Lower lobe of right lung (tissue), 2 donors: ENCODE measurements at regions not wholly inside any gene's neighbourhood (a gene's known extent, or its start where the extent isn't known, plus 50 kb on each side); places are given as distances from the start of the nearest gene placed in this dataset.

Source experiments
- ATAC-seq, 2 donors: fragments of 200-7000 bp; cut with Tn5 transposase; one replicate each; pipeline ENCODE4 v1.9.1; 2020 to 2022; ENCODE audit warnings: mild to moderate bottlenecking in 2 of 2, moderate library complexity in 2 of 2
- DNase-seq: peaks from one replicate; pipeline ENCODE4 v3.0.0-alpha.2; 2020
- H3K27ac ChIP-seq: fragments of 200-600 bp; one replicate; pipeline ENCODE4 v1.8.0; 2022
- H3K27me3 ChIP-seq: fragments of 200-600 bp; one replicate; pipeline ENCODE4 v1.8.0; 2022; ENCODE audit warnings: low read depth
- H3K36me3 ChIP-seq: fragments of 200-600 bp; one replicate; pipeline ENCODE4 v1.8.0; 2022; ENCODE audit warnings: mild to moderate bottlenecking
- H3K4me1 ChIP-seq: fragments of 200-600 bp; one replicate; pipeline ENCODE4 v1.8.0; 2022
- H3K4me3 ChIP-seq: fragments of 200-600 bp; one replicate; pipeline ENCODE4 v1.8.0; 2022; ENCODE audit warnings: mild to moderate bottlenecking
- H3K9me3 ChIP-seq: fragments of 200-600 bp; one replicate; pipeline ENCODE4 v1.8.0; 2022
- intact Hi-C: fragments of 100-400 bp; cut with DNase I; formaldehyde crosslinking; loops from one replicate; pipeline ENCODE4 v1.11.0; 2022
- TF ChIP-seq, protein P1 (sequence below): fragments of 200-600 bp; IDR thresholded peaks from one replicate; pipeline ENCODE4 v1.8.0; 2022; ENCODE audit warnings: antibody characterized with exemption, mild to moderate bottlenecking
- donor health status: DM: no; HTN: yes; CAD: no; lungs with severe emphysema.

DNA sequence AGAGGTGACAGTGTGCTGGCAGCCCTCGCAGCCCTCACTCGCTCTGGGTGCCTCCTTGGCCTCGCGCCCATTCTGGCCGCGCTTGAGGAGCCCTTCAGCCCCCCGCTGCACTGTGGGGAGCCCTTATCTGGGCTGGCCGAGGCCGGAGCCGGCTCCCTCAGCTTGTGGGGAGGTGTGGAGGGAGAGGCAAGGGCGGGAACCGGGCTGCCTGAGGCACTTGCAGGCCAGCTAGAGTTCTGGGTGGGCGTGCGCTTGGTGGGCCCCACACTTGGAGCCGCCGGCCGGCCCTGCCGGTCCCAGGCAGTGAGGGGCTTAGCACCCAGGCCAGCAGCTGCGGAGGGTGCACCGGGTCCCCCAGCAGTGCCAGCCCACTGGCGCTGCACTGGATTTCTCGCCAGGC is 1480.9 kb upstream of the SLC39A10 start:
- intact Hi-C loops = no loop called here
- TF ChIP-seq, protein P1, sequence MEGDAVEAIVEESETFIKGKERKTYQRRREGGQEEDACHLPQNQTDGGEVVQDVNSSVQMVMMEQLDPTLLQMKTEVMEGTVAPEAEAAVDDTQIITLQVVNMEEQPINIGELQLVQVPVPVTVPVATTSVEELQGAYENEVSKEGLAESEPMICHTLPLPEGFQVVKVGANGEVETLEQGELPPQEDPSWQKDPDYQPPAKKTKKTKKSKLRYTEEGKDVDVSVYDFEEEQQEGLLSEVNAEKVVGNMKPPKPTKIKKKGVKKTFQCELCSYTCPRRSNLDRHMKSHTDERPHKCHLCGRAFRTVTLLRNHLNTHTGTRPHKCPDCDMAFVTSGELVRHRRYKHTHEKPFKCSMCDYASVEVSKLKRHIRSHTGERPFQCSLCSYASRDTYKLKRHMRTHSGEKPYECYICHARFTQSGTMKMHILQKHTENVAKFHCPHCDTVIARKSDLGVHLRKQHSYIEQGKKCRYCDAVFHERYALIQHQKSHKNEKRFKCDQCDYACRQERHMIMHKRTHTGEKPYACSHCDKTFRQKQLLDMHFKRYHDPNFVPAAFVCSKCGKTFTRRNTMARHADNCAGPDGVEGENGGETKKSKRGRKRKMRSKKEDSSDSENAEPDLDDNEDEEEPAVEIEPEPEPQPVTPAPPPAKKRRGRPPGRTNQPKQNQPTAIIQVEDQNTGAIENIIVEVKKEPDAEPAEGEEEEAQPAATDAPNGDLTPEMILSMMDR = no peak
- DNase-seq = no peak

DNA sequence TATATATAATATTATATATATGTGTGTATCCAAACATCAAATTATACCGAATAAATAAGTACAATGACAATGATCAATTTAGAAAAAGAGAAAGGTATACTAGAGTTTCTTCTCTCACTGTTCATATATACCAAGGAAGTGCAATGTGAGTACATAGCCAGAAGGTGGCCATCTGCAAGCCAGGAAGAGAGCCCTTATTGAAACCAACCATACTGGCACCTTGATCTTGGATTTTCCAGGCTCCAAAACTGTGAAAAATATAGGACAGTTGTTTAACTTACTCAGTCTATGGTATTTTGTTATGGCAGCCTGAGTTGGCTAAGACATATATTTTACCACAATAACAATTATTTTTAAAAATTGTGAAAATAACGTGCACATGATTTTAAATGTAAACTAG is 1490.2 kb upstream of the SLC39A10 start:
- ATAC-seq = no peak

More for the DNA sequence above, 1480.9 kb upstream of the SLC39A10 start:
- H3K9me3 ChIP-seq = peaks cover 17% of the 10 kb centered on the region
- no peaks in the 10 kb centered on the region for H3K27me3 ChIP-seq
- no peaks in the 10 kb centered on the region for H3K36me3 ChIP-seq
- H3K4me1 ChIP-seq = no peaks in the 10 kb centered on the region
- no peak for ATAC-seq
- H3K27ac ChIP-seq = no peak overlapping the region
- no peak overlapping the region for H3K4me3 ChIP-seq

DNA sequence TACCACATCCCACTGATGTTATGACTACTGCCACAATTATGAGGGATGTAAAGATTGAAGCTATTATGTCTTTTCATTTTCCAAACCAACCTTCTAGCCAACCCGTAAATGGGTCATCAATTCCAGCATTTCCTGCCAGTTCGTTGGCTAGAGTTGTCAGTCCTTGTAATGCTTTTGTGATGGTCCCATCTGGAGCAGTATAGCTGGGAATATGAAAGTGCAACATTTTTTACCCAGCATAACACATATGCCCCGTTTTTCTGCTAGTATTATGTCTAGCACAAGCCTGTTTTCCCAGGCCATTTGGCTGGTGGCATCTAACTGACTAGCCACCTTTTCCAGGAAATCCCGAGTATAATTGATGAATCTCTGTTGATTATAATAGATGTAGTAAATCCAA is 1501.6 kb upstream of the SLC39A10 start:
- TF ChIP-seq, protein P1 = no peak
- H3K36me3 ChIP-seq = no peaks in the 10 kb centered on the region
- ATAC-seq (no peak), DNase-seq (no peak)
- intact Hi-C loops = no loop called here
- H3K27ac ChIP-seq = no peak overlapping the region
- H3K4me3 ChIP-seq = no peak overlapping the region
- H3K4me1 ChIP-seq = no peaks in the 10 kb centered on the region
- H3K9me3 ChIP-seq = no peaks in the 10 kb centered on the region
- H3K27me3 ChIP-seq = no peaks in the 10 kb centered on the region

More for the DNA sequence above, 1490.2 kb upstream of the SLC39A10 start:
- H3K4me1 ChIP-seq = no peaks in the 10 kb centered on the region
- no peak overlapping the region for H3K4me3 ChIP-seq
- intact Hi-C loops = no loop called here
- no peak for DNase-seq
- no peaks in the 10 kb centered on the region for H3K9me3 ChIP-seq
- no peaks in the 10 kb centered on the region for H3K27me3 ChIP-seq
- TF ChIP-seq, protein P1 = peak; percentile 35
- H3K36me3 ChIP-seq = no peaks in the 10 kb centered on the region
- H3K27ac ChIP-seq = no peak overlapping the region

DNA sequence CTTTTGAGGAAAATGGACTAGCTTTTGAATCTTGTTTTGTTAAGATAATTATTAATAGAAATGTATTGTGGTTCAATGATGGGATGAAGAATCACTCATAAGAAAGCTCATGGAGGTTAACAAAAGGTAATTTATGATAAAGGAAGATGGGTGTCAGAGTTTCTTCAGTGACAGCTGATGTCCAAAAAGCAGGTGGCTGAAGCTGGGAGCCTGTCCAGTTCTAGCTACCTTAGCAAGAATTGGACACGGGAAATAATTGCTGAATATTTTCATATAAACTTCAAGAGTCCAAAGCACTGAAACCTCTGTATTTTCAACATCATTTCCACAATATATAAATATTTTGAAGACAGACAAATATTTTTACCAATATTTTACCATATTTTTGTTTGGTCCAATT is 1505.8 kb upstream of the SLC39A10 start:
- intact Hi-C loops = no loop called here
- H3K27ac ChIP-seq = no peak overlapping the region
- no peaks in the 10 kb centered on the region for H3K4me1 ChIP-seq
- no peak for DNase-seq
- ATAC-seq = no peak
- no peaks in the 10 kb centered on the region for H3K27me3 ChIP-seq
- H3K4me3 ChIP-seq = no peak overlapping the region
- TF ChIP-seq, protein P1 = no peak
- H3K36me3 ChIP-seq = no peaks in the 10 kb centered on the region
- no peaks in the 10 kb centered on the region for H3K9me3 ChIP-seq

DNA sequence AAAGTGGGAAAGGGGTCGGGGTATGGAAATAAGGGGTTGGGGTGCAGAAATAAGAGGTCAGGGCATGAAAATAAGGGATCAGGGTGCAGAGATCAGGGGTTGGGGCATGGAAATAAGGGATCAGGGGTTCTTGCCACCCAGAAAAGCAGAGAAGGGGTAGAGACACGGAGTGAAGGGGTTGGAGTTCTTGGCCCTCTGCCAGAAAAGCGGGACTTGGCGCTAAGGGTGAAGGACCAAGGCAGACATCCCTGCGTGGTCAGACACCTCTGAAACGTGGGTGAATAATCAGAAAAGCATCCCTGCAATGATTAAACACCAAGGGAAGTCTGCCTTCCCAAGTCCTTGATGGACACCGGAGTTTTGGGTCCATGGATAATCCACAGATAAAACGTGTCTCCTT is 1521.6 kb upstream of the SLC39A10 start:
- intact Hi-C loops = no loop called here
- H3K9me3 ChIP-seq = no peaks in the 10 kb centered on the region
- no peaks in the 10 kb centered on the region for H3K4me1 ChIP-seq
- H3K4me3 ChIP-seq = no peak overlapping the region
- ATAC-seq (no peak), DNase-seq (no peak)
- no peaks in the 10 kb centered on the region for H3K36me3 ChIP-seq
- TF ChIP-seq, protein P1 = no peak
- H3K27me3 ChIP-seq = no peaks in the 10 kb centered on the region
- no peak overlapping the region for H3K27ac ChIP-seq

DNA sequence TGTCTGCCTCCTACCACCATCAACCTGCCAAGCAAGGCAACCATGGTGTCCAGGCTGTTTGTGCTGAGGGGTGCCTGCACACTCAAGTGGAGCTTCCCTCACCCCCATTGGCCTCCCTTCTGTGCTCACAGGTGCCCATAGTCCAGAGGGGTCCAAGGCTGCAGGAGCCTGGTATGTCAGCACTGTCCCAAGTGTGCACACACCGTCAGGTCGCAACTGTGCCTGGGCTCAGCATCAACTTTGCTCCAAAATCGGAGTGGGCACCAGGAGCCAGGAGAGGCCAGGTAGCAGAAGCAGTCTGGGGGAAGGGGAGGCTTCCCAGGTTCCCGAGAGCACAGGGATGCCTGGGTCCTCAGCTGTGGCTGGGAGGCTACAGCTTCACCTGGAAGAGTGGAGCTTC is 1528.2 kb upstream of the SLC39A10 start:
- intact Hi-C loops = no loop called here
- Histone ChIP-seq H3K27ac (no peak overlapping the region), H3K36me3 (no peaks in the 10 kb centered on the region), H3K4me3 (no peak overlapping the region), H3K27me3 (no peaks in the 10 kb centered on the region), H3K4me1 (no peaks in the 10 kb centered on the region), H3K9me3 (peaks cover 6% of the 10 kb centered on the region)
- peak in 1 of 2 donors; percentile 58 for ATAC-seq
- no peak for DNase-seq
- TF ChIP-seq, protein P1 = no peak
